ENCODE measurements at regions not wholly inside any gene's neighbourhood (a gene's known extent, or its start where the extent isn't known, plus 50 kb on each side); places are given as distances from the start of the nearest gene placed in this dataset.

DNA sequence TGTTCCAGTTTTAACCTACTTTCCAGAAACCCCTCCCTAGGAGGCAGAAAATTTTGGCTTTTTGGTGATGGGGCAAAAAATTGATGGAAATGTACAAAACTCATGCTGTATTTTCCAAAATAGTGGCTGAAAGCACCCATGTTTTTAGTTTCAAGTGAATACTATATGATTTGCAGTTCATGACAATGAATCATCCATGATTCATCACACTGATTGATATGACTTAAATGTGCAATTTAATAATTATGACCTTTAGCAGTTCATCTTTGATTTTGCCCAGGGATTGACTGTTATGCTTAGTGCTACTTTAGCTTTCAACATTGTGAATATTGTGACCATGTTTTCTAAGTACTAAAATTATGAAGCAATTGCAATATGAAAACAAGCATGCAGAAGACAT is 478.7 kb downstream of the HTR1B start:
- TF ChIP-seq, protein P1, sequence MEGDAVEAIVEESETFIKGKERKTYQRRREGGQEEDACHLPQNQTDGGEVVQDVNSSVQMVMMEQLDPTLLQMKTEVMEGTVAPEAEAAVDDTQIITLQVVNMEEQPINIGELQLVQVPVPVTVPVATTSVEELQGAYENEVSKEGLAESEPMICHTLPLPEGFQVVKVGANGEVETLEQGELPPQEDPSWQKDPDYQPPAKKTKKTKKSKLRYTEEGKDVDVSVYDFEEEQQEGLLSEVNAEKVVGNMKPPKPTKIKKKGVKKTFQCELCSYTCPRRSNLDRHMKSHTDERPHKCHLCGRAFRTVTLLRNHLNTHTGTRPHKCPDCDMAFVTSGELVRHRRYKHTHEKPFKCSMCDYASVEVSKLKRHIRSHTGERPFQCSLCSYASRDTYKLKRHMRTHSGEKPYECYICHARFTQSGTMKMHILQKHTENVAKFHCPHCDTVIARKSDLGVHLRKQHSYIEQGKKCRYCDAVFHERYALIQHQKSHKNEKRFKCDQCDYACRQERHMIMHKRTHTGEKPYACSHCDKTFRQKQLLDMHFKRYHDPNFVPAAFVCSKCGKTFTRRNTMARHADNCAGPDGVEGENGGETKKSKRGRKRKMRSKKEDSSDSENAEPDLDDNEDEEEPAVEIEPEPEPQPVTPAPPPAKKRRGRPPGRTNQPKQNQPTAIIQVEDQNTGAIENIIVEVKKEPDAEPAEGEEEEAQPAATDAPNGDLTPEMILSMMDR (IDR thresholded peaks at IDR 0.05; ENCODE audit: insufficient read depth, low read length): no peak
- TF ChIP-seq REST (IDR thresholded peaks at IDR 0.05; ENCODE audit: insufficient replicate concordance, low read depth): no peak
- TF ChIP-seq POLR2AphosphoS5 (IDR thresholded peaks at IDR 0.05; ENCODE audit: low read depth): no peak
- no peak for TF ChIP-seq SPI1 (IDR thresholded peaks at IDR 0.05; ENCODE audit: borderline replicate concordance, low read depth)
- no peak for TF ChIP-seq GABPA (IDR thresholded peaks at IDR 0.05; ENCODE audit: low read depth)

All from HL-60 (cell line).